Glomerular endothelial cell (primary cell): ENCODE measurements at regions not wholly inside any gene's neighbourhood (a gene's known extent, or its start where the extent isn't known, plus 50 kb on each side); places are given as distances from the start of the nearest gene placed in this dataset.
"Not testable (repeated sequence)": the region's sequence is repeated elsewhere in the genome, so short reads cannot be mapped to it uniquely, and the experiment has no call there.

Experiments used
- DNase-seq: peaks from one replicate; pipeline ENCODE4 v3.0.0-alpha.2; 2011; ENCODE audit warnings: low read depth, low spot score; ENCODE audit errors: extremely low read depth

DNA sequence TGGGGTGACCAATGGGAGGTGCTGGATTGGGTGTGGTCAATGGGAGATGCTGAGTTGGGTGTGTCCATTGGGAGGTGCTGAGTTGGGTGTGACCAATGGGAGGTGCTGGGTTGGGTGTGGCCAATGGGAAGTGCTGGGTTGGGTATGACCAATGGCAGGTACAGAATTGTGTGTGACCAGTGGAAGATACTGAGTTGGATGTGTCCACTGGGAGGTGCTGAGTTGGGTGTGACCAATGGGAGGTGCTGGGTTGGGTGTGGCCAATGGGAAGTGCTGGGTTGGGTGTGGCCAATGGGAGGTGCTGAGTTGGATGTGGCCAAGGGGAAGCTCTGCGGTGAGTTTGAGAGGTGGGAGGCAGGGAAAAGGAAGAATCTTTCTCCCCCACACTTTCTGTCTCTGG, 250.0 kb upstream of the PROK2 start:
- no peak for DNase-seq

DNA sequence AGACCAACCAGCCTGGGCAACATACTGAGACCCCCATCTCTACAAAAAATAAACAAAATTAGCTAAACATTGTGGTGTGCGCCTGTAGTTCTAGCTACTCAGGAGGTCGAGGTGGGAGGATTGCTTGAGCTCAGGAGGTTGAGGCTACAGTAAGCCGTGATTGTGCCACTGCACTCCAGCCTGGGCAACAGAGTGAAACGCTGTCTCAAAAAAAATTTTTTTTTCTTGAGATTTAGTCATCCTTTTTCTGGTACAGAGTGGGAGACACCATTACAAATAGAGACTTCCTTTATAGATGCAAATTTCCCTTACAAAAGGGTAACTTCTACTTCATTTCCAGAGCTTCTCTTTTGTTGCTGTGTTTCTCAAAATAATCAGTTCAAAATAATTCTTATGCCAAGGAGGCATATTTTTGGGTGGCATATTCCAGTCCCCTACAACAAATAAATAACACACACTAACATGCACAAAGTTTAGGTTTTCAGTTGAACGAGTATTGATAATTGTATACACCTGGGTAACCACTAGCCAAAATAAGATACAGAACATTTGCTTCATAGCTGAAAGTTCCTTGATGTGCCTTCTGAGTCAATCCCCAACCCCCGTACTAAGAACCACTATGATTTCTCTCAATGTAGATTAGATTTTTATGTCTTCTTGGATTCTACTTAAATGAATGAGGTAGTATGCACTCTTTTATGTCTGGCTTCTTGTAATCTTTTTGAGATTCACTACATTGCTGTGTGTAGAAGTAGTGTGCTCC, 248.9 kb upstream of the PROK2 start:
- no peak for DNase-seq

DNA sequence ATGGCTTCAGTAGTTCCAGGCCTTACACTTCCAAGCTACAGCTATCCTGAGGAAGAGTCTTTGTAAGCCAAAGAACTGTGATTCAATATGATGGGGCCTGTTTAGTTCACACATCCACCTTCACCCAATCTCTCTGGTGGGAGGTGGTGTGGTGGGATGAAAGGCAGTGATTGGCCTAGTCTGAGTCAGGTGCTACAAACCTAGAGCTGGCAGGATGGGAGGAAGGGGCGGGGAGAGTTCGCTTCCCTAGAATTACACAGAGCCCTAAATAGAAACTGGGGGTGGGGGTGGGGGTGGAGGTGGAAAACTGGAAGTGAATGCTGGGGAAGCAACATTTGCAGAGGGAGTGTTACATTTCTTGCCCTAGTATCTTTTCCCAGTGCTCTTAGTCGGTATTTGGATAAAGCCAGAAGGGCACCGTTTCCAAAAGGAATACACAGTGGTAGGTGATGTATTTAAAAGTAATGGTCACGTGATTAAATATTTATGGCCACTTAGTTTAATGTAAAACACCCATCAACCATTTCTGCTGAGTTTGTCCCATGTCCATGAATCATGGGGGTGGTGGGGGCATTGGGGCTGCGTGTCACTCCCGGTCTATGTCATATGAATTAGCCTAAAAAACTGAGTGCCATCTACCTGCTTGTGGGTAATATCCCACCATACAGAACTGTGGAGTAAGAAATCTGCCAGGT, 247.6 kb upstream of the PROK2 start:
- DNase-seq: no peak

DNA sequence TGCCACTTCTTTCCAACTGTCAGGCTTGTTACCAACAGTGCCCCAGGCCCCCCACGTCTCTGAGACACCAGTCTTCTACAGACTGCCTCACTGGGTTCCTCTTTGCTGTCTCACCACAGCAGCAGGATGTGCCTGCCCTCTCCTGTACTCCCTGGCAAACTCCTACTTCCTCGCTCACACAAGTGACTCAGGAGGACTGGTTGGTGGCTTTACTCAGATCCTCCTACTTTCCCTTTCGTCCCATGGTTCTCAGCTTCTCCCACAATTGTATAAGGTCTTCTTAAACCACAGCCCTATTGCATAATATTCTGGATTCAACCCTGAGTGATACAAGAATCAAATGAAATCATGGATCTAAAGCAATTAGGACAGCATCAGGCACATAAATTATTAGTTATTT, 246.6 kb upstream of the PROK2 start:
- no peak for DNase-seq

DNA sequence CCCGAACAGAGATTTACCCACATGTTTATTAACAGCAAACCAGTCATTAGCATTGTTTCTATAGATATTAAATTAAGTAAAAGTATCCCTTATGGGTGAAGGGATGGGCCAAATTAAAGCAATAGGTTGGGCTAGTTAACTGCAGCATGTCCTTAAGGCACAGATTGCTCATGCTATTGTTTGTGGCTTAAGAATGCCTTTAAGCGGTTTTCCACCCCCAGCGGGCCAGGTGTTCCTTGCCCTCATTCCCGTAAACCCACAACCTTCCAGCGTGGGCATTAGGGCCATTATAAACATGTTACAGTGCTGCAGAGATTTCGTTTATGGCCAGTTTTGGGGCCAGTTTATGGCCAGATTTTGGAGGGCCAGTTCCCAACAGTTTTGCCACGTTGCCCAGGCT, 245.3 kb upstream of the PROK2 start:
- not testable (repeated sequence) for DNase-seq

DNA sequence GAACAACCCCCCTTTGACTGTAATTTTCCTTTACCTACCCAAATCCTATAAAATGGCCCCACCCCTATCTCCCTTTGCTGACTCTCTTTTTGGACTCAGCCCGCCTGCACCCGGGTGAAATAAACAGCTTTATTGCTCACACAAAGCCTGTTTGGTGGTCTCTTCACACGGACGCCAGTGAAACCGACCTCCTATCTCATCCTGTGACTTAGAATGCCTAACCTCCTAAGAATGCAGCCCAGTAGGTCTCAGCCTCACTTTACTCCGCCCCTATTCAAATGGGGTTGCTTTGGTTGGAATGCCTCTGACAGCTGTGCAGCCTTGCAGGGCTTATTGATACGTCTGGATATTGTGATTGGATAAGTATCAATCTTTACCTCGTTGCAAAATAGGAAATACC, 243.8 kb upstream of the PROK2 start:
- DNase-seq: not testable (repeated sequence)

DNA sequence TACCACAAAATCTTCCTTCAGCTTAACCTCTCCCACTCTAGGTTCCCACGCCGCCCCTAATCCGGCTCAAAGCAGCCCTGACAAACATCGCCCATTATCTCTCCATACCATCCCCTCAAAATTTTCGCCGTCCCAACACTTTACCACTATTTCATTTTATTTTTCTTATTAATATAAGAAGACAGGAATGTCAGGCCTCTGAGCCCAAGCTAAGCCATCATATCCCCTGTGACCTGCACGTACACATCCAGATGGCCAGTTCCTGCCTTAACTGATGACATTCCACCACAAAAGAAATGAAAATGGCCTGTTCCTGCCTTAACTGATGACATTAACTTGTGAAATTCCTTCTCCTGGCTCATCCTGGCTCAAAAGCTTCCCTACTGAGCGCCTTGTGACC, 243.4 kb upstream of the PROK2 start:
- DNase-seq: not testable (repeated sequence)

DNA sequence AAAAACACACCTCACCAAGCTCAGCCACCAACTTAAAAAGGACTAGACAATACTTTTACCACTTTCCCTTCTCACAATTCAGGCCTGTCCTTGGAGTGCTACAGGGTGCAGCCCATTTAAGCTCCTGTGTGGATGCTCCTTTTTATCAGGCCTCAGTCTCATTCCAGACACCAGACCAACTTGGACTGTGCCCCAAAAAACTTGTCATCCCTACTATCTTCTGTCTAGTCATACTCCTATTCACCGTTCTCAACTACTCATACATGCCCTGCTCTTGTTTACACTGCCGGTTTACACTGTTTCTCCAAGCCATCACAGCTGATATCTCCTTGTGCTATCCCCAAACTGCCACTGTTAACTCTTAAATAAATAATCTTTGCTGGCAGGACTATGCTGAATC, 242.8 kb upstream of the PROK2 start:
- DNase-seq: not testable (repeated sequence)

DNA sequence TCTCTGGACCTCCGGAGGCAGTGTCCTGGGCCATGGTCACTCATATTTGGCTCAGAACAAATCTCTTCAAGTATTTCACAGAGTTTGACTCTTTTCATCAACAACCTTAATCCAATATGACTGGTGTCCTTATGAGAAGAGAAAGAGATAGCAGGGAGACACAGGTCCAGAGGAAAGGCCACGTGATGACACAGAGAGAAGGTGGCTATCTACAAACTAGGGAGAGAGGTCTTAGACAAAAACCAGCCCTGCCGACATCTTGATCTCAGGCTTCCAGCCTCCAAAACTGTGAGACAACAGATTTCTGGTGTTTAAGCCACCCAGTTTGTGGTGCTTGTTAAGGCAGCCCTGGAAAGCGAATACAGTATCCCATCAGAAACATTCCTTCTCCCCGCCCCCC, 237.1 kb upstream of the PROK2 start:
- DNase-seq: no peak

DNA sequence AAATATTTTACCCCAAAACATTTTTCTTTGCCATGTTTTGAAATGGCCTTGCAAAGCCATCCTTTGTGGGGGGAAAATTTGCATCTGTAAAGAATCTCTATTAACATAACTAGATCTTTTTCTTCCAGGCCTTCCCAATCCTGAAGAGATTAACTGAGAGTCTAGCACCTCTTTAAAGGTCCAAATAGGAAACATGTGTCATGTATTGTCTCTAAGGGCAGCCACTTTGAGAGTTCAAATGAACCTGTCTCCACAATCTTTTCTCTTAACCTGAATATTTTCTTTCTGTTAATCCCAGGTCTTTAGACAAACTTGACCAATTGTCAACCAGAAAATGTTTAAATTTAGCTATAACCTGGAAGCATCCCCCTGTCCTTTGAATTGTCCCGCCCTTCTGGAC, 236.6 kb upstream of the PROK2 start:
- no peak for DNase-seq

DNA sequence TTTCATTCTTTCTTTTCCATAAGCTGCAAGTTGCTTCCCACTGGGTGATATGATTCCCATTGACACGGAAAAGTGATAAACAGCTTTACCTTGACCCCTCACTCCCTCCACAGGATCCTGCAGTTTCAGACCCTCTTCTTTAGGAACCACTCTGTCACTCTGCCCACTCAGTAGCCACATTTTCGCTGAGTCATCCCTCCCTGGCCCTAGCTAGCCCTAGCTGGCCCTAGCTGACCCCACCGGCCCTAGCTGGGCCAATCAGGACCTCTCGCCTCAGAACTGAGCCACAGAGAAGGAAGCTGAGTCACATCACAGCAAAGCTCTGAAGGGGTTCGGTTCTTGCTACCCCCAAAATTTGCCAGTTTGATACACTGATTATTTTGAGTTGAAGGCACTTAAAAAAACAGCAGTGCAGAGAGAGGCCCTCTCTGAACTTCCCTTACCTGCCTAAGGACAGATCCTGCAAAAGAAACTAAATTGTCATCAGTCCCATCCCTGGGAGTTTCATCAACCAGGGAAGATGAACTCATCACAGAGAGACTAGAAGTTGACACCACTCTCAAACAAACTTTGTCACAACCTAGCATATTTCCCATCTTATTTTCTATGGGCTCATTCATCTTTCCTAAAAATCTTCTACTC, 233.5 kb upstream of the PROK2 start:
- no peak for DNase-seq

DNA sequence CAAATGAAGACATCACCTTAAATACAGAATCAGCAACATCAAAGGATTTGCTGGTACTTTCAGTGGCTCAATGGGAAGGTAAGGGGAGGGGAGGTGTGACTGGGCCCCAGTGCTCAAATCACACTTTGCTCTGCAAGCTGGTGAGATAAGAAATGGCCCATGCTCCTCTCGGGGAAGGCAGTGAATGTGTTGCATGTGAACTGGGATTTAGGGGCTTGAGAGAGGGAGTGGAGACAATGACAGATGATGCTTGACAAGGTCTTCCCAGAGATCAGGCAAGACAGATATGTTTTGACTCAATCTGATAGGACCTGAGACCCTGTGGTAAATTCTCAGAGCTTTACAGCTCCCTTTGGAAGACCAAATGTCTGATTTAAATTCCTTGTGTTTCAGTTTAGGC, 233.0 kb upstream of the PROK2 start:
- no peak for DNase-seq

DNA sequence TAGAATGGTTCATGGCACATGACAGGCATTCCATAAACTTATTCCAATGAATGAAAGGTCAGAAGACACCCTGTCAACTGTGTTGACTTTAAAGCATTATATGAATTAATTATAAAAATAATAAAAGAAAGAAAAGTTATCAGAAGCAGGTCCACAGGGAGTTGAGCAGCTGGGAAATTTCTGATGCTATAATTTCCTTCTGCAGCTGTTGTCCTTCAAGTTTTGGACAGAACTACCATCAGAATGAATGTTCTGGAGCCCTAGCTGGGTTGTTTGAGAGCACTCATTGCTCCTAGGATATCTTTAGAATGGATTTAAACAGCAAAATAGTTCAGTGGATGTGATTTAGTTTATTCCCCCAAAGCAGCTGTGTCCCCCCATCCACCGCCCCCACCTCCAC, 232.4 kb upstream of the PROK2 start:
- DNase-seq: no peak

DNA sequence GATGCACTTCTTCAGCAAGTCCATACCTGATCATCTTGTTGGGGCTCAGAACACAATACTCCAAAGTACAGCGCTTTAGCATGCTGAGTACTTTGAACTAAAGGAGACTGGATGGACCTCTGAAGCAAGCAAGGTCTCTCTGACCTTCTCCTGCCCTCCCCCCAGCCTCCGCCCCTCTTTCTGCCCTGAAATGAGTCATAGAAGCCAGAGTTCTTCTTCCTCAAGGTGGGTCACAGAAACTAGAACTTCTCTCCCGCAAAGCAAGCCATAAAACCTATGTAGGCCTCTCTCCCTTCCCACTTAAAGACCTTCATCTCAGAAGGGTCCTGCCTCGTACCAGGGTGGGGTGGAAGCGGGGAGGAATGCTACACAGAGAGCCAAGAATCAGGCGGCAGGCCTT, 230.5 kb upstream of the PROK2 start:
- DNase-seq: no peak

DNA sequence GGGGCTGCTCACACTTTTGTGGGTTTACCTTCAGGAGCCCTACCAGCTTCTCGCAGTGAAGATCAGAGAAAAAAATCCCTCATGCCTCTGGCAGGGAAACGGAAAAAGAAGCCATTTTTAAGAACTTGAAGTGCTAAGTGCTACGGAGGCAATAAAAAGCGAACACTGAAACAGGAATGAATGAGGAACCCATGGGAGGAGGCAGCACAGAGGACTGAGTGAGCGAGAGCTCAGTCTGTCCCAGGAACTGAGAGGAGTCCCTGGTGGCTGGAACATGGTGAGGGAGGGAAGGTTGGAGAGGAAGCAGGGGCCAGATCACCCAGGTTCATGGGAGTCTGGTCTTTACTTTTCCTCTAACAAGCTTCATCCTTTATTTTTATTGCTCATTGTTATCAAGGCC, 228.1 kb upstream of the PROK2 start:
- DNase-seq: no peak

DNA sequence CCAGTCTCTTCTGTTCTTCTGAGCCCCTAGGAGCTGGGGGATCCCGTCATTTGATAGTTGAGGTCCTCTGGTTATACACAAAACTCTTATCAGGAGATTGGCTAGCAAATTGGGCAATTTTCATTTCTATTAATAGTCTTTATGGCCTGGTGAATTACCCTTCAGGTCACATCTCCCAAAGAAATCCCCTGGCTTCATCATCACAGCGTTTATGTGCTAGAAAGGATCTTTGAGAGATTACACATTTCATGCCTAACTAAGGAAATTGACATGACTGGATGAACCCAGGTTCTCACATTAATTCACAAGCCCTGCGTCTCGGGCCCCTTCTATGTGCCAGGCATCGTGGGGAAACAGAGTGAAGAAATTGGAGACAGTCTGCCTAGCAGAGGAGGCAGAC, 227.4 kb upstream of the PROK2 start:
- DNase-seq: no peak

DNA sequence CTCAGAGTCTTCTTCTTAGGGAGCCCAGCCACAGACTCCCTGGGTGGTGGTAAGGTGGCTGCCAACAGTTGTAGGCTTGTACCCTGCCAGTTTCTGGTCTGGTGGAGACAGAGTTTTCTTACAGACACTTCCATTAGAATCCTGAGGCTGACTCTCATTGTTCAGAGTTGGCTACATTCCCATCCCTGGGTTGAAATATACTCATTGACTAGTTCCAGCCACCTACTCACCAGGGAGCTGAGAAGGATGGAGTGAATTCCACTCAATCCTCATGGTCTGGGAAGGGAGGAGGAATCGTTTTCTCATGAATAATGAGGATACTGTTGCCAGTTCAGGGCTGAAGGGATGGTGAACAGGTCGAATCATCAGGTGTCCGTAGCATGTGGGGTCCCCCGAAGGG, 226.5 kb upstream of the PROK2 start:
- no peak for DNase-seq

DNA sequence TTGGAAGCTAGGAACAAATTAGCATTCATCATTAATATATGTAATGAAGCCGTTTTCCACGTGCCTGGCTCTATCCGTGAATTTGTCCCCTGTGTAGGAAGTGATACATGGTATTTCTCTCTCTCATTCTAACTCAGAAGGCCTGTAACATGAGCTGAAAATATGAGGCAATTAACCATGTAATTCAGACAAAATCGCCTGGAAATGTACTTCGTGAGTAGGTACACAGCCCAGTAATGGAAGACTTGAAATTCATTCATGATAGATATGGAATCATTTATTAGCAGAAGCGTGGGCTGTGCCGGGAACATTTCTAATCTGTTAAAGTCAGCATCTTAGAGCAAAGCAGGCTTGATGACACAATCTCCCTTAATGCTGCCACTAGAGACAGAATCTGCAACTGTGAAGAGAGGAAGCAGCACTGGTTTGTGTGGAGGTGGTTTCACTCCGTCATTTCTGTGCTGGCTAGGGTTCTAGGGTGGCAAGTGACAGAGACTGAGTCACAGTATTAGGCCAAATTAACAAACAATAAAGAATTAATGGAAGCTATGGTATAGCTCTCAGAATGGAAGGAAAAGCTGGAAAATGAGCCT, 225.0 kb upstream of the PROK2 start:
- DNase-seq: no peak

DNA sequence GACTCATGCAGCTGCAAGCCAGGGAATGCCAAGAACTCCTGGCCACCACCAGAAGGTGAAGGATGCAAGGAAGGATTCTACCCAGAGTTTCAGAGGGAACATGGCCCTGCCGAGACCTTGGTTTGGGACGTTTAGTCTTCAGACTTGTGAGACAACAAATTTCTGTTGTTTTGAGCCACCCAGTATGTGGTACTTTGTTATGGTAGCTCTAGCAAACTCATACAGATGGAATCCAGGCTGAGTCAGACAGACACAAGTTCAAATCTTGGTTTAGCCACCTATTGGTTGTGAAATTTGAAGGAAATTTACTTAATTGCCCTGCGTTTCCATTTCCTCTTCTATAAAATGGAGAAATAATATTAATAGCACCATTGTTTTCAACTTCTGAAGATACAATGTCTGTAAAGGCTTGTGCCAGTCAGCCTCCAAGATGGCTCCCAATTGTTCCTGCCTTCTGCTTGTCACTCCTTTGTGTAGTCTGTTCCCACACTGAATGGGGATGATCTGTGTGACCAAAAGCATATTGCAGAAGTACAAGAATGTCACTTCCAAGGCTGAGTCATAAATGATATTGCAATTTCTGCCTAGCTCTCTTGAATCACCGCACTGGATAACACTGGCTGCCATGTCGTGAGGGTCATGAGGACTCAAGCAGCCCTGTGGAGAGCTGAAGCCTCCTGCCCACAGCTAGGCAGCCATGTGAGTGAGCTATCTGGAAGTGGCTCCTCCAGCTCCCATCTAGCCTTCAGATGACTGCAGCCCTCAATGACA, 223.5 kb upstream of the PROK2 start:
- no peak for DNase-seq

DNA sequence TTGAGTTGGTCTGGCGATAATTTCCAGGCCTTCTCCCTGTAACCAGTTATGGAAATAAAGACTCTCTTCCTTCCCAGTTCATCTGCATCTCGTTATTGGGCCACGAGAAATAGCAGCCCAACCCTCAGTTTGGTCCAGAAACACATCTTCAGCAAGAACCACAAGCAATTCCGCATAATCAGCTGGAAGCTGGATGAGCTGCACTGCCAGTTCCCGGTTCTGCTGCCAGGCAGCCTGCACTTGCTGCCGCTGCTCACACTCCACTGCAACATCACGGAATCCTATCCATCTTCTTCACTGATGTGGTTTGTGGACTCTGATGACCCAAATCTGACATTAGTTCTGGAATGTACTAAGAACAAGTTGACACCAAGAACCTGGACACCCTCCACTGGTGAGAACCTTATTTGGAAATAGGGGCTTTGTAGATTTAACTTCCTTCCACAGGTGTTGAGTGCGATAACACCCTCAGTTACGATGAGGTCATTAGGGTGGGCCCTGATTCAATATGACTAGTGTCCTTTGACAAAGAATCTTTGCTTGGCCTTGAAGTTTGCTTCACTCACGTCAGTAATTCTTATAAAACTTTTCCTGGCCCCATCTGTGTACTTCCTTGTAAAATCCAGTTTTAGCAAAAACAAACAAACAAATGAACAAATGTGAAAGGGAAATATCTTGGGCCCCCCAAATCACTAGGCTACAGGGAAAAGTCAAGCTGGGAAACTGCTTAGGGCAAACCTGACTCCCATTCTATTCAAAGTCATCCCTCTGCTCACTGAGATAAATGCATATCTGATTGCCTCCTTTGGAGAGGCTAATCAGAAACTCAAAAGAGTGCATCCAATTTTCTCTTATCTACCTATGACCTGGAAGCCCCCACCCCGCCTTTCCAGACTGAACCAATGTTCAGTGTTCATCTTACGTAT, 221.9 kb upstream of the PROK2 start:
- DNase-seq: no peak
